SK-N-SH (cell line): ENCODE measurements at regions not wholly inside any gene's neighbourhood (a gene's known extent, or its start where the extent isn't known, plus 50 kb on each side); places are given as distances from the start of the nearest gene placed in this dataset.

Experiments used
- CTCF ChIA-PET: fragments of 300-600, 350-600 bp; formaldehyde crosslinking; extraction: SDS; loops from one replicate; lab custom pipeline; 2021; lab: Yijun Ruan, JAX
- POLR2A ChIA-PET: fragments of 350-600 bp; sonication (Branson Sonifier 250); formaldehyde crosslinking; extraction: SDS; loops from one replicate; lab custom pipeline; 2020; ENCODE audit warnings: antibody characterized with exemption, inconsistent platforms; lab: Yijun Ruan, JAX
- DNase-seq: peaks from one replicate; pipeline ENCODE4 v3.0.0; 2012
- H2AFZ ChIP-seq: fragments of 200-600 bp; sonication (generic); 2 replicates; pipeline ENCODE4 v1.8.1; 2016; ENCODE audit warnings: antibody characterized with exemption, mild to moderate bottlenecking, low read depth
- H3F3A ChIP-seq: fragments of 200-600 bp; sonication (generic); replicated peaks from 2 replicates; pipeline ENCODE3; 2016; ENCODE audit warnings: antibody characterized with exemption, mild to moderate bottlenecking; ENCODE audit not compliant: insufficient read depth
- H3K27ac ChIP-seq, 2 experiments: fragments of 200-500 bp in 1 of 2; fragments of 200-600 bp in 1 of 2; sonication (Bioruptor generic) in 1 of 2; sonication (generic), shearing (Covaris generic) in 1 of 2; 2 replicates each; pipeline versions ENCODE4 v1.5.1 to v1.6.1; 2014 to 2016; ENCODE audit warnings: low read depth in 2 of 2, inconsistent platforms in 1 of 2, low read length in 1 of 2, mild to moderate bottlenecking in 1 of 2, mixed read lengths in 1 of 2
- H3K27me3 ChIP-seq: fragments of 200-600 bp; sonication (generic), shearing (Covaris generic); 2 replicates; pipeline ENCODE4 v1.6.1; 2016; ENCODE audit warnings: mixed run types; ENCODE audit not compliant: insufficient read depth
- H3K36me3 ChIP-seq, 2 experiments: fragments of 200-500 bp in 1 of 2; fragments of 200-600 bp in 1 of 2; sonication (Bioruptor generic) in 1 of 2; sonication (generic) in 1 of 2; replicated peaks in 1 of 2; 2 replicates each; pipeline versions ENCODE3 to v1.5.1; 2014 to 2016; ENCODE audit warnings: low read length in 1 of 2, mild to moderate bottlenecking in 1 of 2; ENCODE audit not compliant: insufficient read depth in 2 of 2, control insufficient read depth in 1 of 2
- H3K4me1 ChIP-seq, 2 experiments: fragments of 200-500 bp in 1 of 2; fragments of 200-600 bp in 1 of 2; sonication (Bioruptor generic) in 1 of 2; sonication (generic), shearing (Covaris generic) in 1 of 2; 2 replicates each; pipeline versions ENCODE4 v1.5.1 to v1.6.1; 2014 to 2016; ENCODE audit warnings: low read depth in 1 of 2, low read length in 1 of 2, mixed run types in 1 of 2; ENCODE audit not compliant: insufficient read depth in 2 of 2, control insufficient read depth in 1 of 2
- H3K4me2 ChIP-seq: fragments of 200-600 bp; sonication (generic), shearing (Covaris generic); 2 replicates; pipeline ENCODE4 v1.6.1; 2017; ENCODE audit warnings: mixed run types
- H3K4me3 ChIP-seq, 2 experiments: fragments of 200-500 bp in 1 of 2; fragments of 200-600 bp in 1 of 2; sonication (Bioruptor generic) in 1 of 2; sonication (generic), shearing (Covaris generic) in 1 of 2; 2 replicates each; pipeline versions ENCODE4 v1.5.1 to v1.8.1; 2014 to 2016; ENCODE audit warnings: low read depth in 2 of 2, inconsistent platforms in 1 of 2, low read length in 1 of 2, mild to moderate bottlenecking in 1 of 2, mixed read lengths in 1 of 2, moderate library complexity in 1 of 2
- H3K79me2 ChIP-seq: fragments of 200-600 bp; sonication (generic); 2 replicates; pipeline ENCODE4 v1.8.1; 2017; ENCODE audit warnings: mild to moderate bottlenecking; ENCODE audit not compliant: insufficient read depth
- H3K9ac ChIP-seq: fragments of 200-600 bp; sonication (generic); 2 replicates; pipeline ENCODE4 v1.6.1; 2017; ENCODE audit warnings: mixed run types
- H3K9me2 ChIP-seq: fragments of 200-600 bp; sonication (generic); 2 replicates; pipeline ENCODE4 v1.6.1; 2017; ENCODE audit warnings: mixed run types
- H3K9me3 ChIP-seq: fragments of 200-600 bp; sonication (generic); 2 replicates; pipeline ENCODE4 v1.6.1; 2017; ENCODE audit warnings: mixed run types, mild to moderate bottlenecking, moderate library complexity
- H4K20me1 ChIP-seq: fragments of 200-600 bp; sonication (generic); 2 replicates; pipeline ENCODE4 v1.6.1; 2017; ENCODE audit warnings: mild to moderate bottlenecking, mixed run types; ENCODE audit not compliant: insufficient read depth
- ELF1 ChIP-seq: IDR thresholded peaks from 2 replicates; pipeline ENCODE4 v1.4.0; 2012
- EZH2phosphoT487 ChIP-seq: fragments of 200-600 bp; sonication (generic); IDR thresholded peaks from 2 replicates; pipeline ENCODE4 v1.6.1; 2017; ENCODE audit warnings: low read depth, mixed run types, mild to moderate bottlenecking, antibody characterized with exemption, moderate library complexity, borderline replicate concordance
- FOXM1 ChIP-seq: IDR thresholded peaks from 2 replicates; pipeline ENCODE4 v1.4.0; 2012; ENCODE audit warnings: low read depth, mild to moderate bottlenecking
- GABPA ChIP-seq: IDR thresholded peaks from 2 replicates; pipeline ENCODE4 v1.4.0; 2012; ENCODE audit warnings: low read depth, mild to moderate bottlenecking
- JUND ChIP-seq: IDR thresholded peaks from 2 replicates; pipeline ENCODE4 v1.4.0; 2012
- MEF2A ChIP-seq: IDR thresholded peaks from 2 replicates; pipeline ENCODE4 v1.4.0; 2012; ENCODE audit warnings: low read depth, borderline replicate concordance
- MXI1 ChIP-seq: IDR thresholded peaks from 2 replicates; pipeline ENCODE4 v1.6.1; 2012; ENCODE audit warnings: mild to moderate bottlenecking, low read depth, low read length, improper control_type of control experiment
- NFIC ChIP-seq: IDR thresholded peaks from 2 replicates; pipeline ENCODE4 v1.4.0; 2012; ENCODE audit warnings: borderline replicate concordance
- POLR2AphosphoS5 ChIP-seq: IDR thresholded peaks from 2 replicates; pipeline ENCODE4 v1.6.1; 2012; ENCODE audit warnings: low read depth, low read length
- RAD21 ChIP-seq: IDR thresholded peaks from 2 replicates; pipeline ENCODE4 v1.6.1; 2012; ENCODE audit warnings: mild to moderate bottlenecking, low read length
- RCOR1 ChIP-seq: fragments of 150-350 bp; IDR thresholded peaks from 2 replicates; pipeline ENCODE4 v1.6.1; 2017; ENCODE audit warnings: antibody characterized with exemption, low read length
- REST ChIP-seq: IDR thresholded peaks from 2 replicates; pipeline ENCODE4 v1.6.1; 2012; ENCODE audit warnings: mild to moderate bottlenecking, low read depth, low read length, moderate library complexity
- RFX5 ChIP-seq: IDR thresholded peaks from 2 replicates; pipeline ENCODE4 v1.6.1; 2012; ENCODE audit warnings: mild to moderate bottlenecking, improper control_type of control experiment, low read length
- RXRA ChIP-seq: IDR thresholded peaks from 2 replicates; pipeline ENCODE4 v1.4.0; 2012; ENCODE audit warnings: low read depth, mild to moderate bottlenecking, borderline replicate concordance
- SIN3A ChIP-seq: IDR thresholded peaks from 2 replicates; pipeline ENCODE4 v1.6.1; 2012; ENCODE audit warnings: low read depth, mild to moderate bottlenecking, low read length, moderate library complexity, borderline replicate concordance
- SMC3 ChIP-seq: IDR thresholded peaks from 2 replicates; pipeline ENCODE4 v1.6.1; 2012; ENCODE audit warnings: low read depth, low read length, improper control_type of control experiment
- TAF1 ChIP-seq: IDR thresholded peaks from 2 replicates; pipeline ENCODE4 v1.6.1; 2012; ENCODE audit warnings: low read depth, mild to moderate bottlenecking, low read length, moderate library complexity, borderline replicate concordance
- TEAD4 ChIP-seq: IDR thresholded peaks from 2 replicates; pipeline ENCODE4 v1.4.0; 2012; ENCODE audit warnings: mild to moderate bottlenecking, borderline replicate concordance; ENCODE audit not compliant: insufficient read depth
- YY1 ChIP-seq: IDR thresholded peaks from 2 replicates; pipeline ENCODE4 v1.4.0; 2012; ENCODE audit warnings: low read depth, mild to moderate bottlenecking
- WGBS: methylation state at CpG from one replicate; pipeline ENCODE4 v1.1.6; 2017; ENCODE audit warnings: low lambda C conversion rate; 5-methylcytosine and 5-hydroxymethylcytosine counted together
- TF ChIP-seq, protein P1 (sequence below): IDR thresholded peaks from 2 replicates; pipeline ENCODE4 v1.4.0; 2012; ENCODE audit warnings: low read depth

DNA sequence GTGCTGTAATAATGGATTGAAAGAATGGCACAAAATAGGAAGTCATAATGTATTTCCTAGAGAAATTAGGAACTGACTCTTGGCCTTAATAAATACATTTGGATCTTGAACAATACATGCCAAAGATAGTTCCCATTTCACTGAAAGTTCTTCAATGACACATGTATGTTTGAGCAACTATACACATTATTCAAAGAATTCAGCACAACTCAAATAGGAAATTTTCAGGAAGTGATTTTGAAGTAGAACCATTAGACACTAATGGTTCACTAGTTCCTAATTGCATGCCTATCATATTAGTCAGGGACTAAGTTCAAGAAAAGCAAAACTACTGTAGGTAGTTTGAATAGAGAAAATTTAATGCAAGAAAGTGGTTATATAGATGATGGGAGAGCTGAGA, 404.7 kb downstream of the LMO4 start:
- POLR2A ChIA-PET: no interaction called here

GRCh38 chr1:87735750-87736149, 407.1 kb downstream of the LMO4 start:
- TF ChIP-seq ELF1 (no peak), NFIC (no peak), TAF1 (no peak), FOXM1 (no peak), SIN3A (no peak), SMC3 (no peak), RFX5 (no peak), EZH2phosphoT487 (no peak), MEF2A (no peak), TEAD4 (no peak)
- TF ChIP-seq, protein P1, sequence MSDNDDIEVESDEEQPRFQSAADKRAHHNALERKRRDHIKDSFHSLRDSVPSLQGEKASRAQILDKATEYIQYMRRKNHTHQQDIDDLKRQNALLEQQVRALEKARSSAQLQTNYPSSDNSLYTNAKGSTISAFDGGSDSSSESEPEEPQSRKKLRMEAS: no peak
- Histone ChIP-seq H3K9me2 (no peaks in the 10 kb centered on the region), H3K27ac (no peak overlapping the region), H3F3A (no peaks in the 10 kb centered on the region), H4K20me1 (no peaks in the 10 kb centered on the region), H2AFZ (no peak overlapping the region), H3K79me2 (no peaks in the 10 kb centered on the region), H3K9me3 (no peaks in the 10 kb centered on the region; the same call in 1 of the 2 replicates), H3K27me3 (no peaks in the 10 kb centered on the region), H3K4me2 (no peak overlapping the region), H3K9ac (no peak overlapping the region), H3K36me3 (no peaks in the 10 kb centered on the region), H3K4me1 (peaks cover 0 to 2% of the 10 kb centered on the region in 2 experiments; a peak in 1 of 4 replicates), H3K4me3 (no peak overlapping the region)
- ChIA-PET CTCF (no interaction called here), POLR2A (no interaction called here)
- DNase-seq: no peak
- WGBS: 75% methylated on average over 1 of the region's 1 CpG

More for the DNA sequence above, 404.7 kb downstream of the LMO4 start:
- Histone ChIP-seq H2AFZ (no peak overlapping the region), H3K4me2 (no peak overlapping the region), H3K79me2 (no peaks in the 10 kb centered on the region), H3K9ac (no peak overlapping the region), H3K4me1 (0 out of 4 replicates have a peak, but pooled peaks cover 0 to 5% of the 10 kb centered on the region in 2 experiments), H3K27me3 (no peaks in the 10 kb centered on the region), H3F3A (no peaks in the 10 kb centered on the region), H3K9me2 (no peaks in the 10 kb centered on the region), H3K27ac (no peak overlapping the region), H3K36me3 (no peaks in the 10 kb centered on the region), H3K9me3 (no peaks in the 10 kb centered on the region), H3K4me3 (no peak overlapping the region), H4K20me1 (no peaks in the 10 kb centered on the region)
- CTCF ChIA-PET: no interaction called here
- TF ChIP-seq JUND: no peak
- TF ChIP-seq REST: no peak
- no peak for TF ChIP-seq RCOR1
- no peak for TF ChIP-seq SIN3A
- TF ChIP-seq RAD21: no peak
- no peak for TF ChIP-seq NFIC
- TF ChIP-seq POLR2AphosphoS5: no peak
- TF ChIP-seq RFX5: no peak
- no peak for TF ChIP-seq SMC3
- TF ChIP-seq GABPA: no peak
- no peak for TF ChIP-seq RXRA
- TF ChIP-seq MXI1: no peak
- no peak for TF ChIP-seq TEAD4
- no peak for TF ChIP-seq YY1
- TF ChIP-seq EZH2phosphoT487: no peak
- DNase-seq: no peak
